ENCODE measurements at regions not wholly inside any gene's neighbourhood (a gene's known extent, or its start where the extent isn't known, plus 50 kb on each side); places are given as distances from the start of the nearest gene placed in this dataset.

GRCh38 chr18:64936671-64937070 is 787.8 kb upstream of the LINC00305 start:
- TF ChIP-seq POLR2AphosphoS5 (IDR thresholded peaks at IDR 0.05; ENCODE audit: insufficient read depth in 1 of 2, low read depth in 1 of 2) (no peak), CTCF (IDR thresholded peaks at IDR 0.05) (no peak), POLR2A (IDR thresholded peaks at IDR 0.05) (no peak)
